GM12872 (cell line): ENCODE measurements at regions not wholly inside any gene's neighbourhood (a gene's known extent, or its start where the extent isn't known, plus 50 kb on each side); places are given as distances from the start of the nearest gene placed in this dataset.

ENCODE experiments used
- TF ChIP-seq, protein P1 (sequence below): IDR thresholded peaks from 3 replicates; pipeline ENCODE4 v1.5.1; 2011; ENCODE audit warnings: low read depth, mild to moderate bottlenecking, low read length, moderate library complexity; ENCODE audit not compliant: insufficient read depth

DNA sequence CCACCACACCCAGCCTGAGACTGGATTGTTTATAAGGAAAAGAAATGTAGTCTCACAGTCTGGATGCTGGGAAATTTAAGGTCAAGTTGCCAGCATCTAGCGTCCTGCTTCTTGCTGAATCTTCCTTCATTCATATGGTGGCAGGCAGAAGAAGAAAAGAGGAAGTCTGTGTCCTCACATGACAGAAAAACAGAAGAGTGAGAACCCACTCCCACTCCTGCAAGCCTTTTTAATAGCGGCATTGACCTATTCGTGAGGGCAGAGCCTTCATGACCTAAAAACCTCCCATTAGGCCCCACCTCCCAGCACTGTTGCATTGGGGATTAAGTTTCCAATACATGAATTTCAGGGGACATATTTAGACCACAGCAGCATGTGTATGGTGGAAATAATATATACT lies 160.8 kb upstream of the BMP2 start:
- TF ChIP-seq, protein P1, sequence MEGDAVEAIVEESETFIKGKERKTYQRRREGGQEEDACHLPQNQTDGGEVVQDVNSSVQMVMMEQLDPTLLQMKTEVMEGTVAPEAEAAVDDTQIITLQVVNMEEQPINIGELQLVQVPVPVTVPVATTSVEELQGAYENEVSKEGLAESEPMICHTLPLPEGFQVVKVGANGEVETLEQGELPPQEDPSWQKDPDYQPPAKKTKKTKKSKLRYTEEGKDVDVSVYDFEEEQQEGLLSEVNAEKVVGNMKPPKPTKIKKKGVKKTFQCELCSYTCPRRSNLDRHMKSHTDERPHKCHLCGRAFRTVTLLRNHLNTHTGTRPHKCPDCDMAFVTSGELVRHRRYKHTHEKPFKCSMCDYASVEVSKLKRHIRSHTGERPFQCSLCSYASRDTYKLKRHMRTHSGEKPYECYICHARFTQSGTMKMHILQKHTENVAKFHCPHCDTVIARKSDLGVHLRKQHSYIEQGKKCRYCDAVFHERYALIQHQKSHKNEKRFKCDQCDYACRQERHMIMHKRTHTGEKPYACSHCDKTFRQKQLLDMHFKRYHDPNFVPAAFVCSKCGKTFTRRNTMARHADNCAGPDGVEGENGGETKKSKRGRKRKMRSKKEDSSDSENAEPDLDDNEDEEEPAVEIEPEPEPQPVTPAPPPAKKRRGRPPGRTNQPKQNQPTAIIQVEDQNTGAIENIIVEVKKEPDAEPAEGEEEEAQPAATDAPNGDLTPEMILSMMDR: no peak

DNA sequence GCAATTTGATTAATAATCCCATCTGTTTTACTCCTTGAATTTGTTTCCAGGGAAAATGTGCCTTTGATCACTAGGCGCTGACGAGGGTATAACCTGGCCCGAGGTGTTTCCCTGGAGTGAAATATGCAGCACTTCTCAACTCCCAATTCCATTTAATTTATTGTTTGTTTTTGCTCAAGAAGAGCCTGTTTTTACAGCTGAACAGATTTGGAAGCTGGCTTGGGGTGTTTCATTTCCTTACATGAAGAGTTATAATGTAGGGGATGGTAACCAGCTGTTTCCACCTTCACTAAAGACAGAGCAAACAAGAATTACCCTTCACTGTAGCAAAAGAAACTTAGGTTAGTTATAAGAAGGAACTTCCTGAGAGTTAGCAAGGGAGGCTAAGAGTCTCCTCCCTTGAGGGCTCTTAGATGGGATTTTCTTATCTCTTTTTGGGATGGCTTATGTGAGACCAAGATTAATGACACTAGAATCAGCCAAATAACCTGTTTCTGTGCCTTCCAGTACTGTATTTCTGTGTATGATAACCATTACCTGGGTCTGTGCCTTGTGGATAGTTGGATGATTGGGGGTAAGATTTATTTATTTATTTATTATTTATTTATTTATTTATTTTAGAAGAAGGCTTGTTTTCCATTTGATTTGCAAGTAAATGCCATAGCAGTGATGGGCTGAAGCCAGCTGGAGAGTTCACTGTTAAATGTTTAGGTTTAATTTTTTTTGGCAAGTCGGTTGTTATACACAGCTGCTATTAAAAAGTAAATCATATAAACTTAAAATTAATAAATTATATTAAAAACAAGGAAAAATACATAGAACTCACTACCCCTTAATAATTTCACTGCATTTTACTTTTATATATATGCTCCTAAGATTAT lies 162.2 kb upstream of the BMP2 start:
- TF ChIP-seq, protein P1: no peak

DNA sequence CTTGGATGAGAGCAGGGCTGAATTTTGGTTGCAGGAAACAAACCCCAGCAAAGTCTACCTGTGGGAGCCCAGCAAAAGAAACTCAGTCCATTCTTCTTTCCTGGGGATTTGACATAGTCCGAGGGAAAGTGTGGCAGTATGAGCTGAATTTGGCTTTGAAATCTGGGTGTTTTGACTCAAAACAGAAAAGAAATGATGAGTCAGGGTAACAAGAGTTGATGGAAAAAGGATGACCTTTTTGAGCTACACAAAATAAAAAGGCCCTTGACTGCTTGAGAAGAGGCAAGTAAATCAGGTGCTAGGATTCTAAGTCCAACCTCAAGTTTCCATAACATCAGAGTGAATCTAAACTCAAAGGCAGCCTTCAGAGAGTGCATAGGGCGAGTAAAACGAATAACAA lies 163.3 kb upstream of the BMP2 start:
- TF ChIP-seq, protein P1: no peak

DNA sequence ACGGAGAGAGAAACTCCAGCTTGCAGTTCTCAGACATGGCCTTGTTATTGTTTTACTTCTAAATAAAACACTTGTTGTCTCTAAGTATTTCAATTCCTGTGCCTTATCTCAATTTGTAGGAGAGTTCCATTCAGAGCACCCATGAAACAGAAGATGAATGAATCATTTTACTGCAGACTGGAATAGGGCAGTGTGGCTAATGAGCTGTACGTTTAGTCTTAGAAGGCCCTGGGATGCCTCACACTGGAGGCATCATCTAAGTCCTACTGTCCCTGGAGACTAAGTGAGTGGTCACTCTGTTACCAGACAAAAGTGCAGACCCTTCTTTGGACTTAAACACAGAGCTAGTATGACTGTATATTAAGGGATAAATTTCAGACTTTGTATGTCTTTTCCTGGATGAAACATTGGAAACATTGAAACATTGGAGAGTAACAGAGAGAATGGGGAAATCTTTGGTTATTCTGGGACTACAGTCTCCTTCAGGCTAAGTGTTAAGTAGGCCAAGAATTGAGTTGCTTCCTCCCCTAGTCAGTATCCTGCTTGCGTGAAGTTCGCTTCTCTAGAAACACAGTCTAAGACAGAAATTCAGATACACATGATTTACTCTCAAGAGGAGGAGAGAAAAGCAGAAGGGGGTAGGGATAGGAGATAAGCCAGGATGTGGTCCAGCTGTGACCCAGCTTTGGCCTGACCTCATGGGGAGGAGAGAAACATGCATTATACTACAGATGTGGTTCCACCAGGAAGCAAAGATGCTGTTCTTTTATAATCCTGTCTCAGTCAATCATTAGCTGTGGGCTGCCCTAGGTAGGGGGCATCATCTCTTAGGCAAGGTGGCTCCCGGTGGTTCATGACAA lies 167.4 kb upstream of the BMP2 start:
- TF ChIP-seq, protein P1: no peak

DNA sequence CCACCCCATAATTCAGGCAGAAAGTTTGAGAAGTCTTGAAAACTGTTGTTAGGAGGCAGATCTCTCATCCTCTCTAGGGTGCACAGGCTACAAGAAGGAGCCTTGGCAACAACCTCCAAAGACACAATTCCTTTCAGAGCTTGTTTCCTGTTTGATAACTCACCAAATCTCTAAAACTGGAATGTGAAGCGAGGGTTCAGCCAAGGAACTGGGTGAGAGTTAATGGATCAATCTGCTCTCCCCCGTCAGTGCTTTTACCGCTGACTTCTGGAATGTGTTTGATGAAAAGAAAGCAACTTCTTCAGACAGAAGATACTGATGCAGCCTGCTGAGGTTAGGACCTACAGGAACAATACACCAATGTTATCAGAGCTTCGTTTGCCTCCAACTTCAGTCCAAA lies 171.8 kb upstream of the BMP2 start:
- TF ChIP-seq, protein P1: no peak

DNA sequence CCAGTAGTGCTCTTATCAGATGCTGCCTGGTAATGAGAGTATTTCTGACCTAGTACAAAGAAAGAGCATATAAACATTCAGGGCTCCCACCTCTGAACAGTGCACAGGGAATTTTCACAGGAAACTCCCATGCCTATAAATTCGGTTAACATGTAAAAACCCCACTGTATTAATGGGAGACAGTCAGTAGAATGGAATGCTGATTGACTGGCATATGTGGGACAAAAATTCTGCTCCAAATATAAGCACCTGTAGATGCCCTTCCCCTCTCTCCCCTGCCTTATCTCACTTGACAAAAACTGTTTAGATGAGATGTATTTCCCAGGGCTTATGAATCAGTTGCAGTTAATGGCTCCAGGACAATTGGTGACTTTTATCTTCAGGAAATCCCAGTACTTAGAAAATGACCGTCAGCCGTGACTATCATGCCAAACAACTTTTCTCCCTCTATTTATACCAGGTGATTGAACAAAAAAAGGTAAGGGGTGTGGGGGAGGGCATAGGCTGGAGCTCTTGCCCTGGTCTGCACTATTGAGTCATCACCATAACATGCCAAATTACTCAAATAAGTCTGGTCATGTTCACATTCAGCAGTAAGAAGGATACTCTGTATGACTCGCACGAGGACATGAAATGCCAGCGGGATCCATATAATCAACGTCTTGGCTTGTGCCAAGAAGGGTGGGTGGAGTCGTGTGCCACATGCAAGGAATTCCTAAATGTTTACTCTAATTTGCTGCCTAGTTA lies 176.4 kb upstream of the BMP2 start:
- TF ChIP-seq, protein P1: no peak

DNA sequence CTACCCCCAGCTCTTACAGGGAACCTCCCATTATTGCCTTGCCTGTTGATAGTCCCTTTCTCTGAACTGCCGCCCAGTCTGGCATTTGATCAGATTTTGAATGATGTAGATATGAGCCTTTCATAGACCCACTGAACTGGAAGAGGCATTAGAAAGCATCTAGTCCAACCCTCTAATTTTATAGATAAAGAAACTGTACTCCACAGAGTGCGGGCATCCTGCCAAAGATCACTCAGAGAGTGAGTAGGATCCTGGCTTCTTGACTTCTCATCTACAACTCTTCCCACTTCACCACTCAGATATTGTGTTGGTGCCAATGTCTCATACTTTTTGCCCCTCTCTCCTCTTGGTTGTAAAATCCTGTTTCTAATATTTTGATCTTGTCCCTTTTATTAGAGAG lies 179.2 kb upstream of the BMP2 start:
- TF ChIP-seq, protein P1: no peak
